DOHH2 (cell line): ENCODE measurements at regions not wholly inside any gene's neighbourhood (a gene's known extent, or its start where the extent isn't known, plus 50 kb on each side); places are given as distances from the start of the nearest gene placed in this dataset.

Experiments
- H3F3A ChIP-seq: fragments of 200-600 bp; sonication (generic), shearing (Covaris generic); 2 replicates; pipeline ENCODE4 v1.6.0; 2016; ENCODE audit warnings: antibody characterized with exemption, mild to moderate bottlenecking; ENCODE audit not compliant: control insufficient read depth, insufficient read depth
- H3K27ac ChIP-seq: fragments of 200-600 bp; sonication (generic); 2 replicates; pipeline ENCODE4 v1.5.1; 2014; ENCODE audit warnings: low read depth, mild to moderate bottlenecking, low read length, moderate library complexity
- H3K27me3 ChIP-seq: fragments of 200-600 bp; sonication (generic); 2 replicates; pipeline ENCODE4 v1.6.1; 2014; ENCODE audit warnings: mild to moderate bottlenecking, low read length, mixed read lengths; ENCODE audit not compliant: control insufficient read depth
- H3K36me3 ChIP-seq: fragments of 200-600 bp; sonication (generic); 2 replicates; pipeline ENCODE4 v1.6.1; 2014; ENCODE audit warnings: mild to moderate bottlenecking, low read length, moderate library complexity, mixed read lengths; ENCODE audit not compliant: control insufficient read depth
- H3K4me1 ChIP-seq: fragments of 200-600 bp; sonication (generic); 2 replicates; pipeline ENCODE4 v1.6.1; 2014; ENCODE audit warnings: mild to moderate bottlenecking, low read length, mixed read lengths; ENCODE audit not compliant: control insufficient read depth
- H3K4me2 ChIP-seq: fragments of 200-600 bp; sonication (generic); 2 replicates; pipeline ENCODE4 v1.6.0; 2014; ENCODE audit warnings: mild to moderate bottlenecking, low read length, moderate library complexity
- H3K4me3 ChIP-seq: fragments of 200-600 bp; sonication (generic); 2 replicates; pipeline ENCODE4 v1.5.1; 2014; ENCODE audit warnings: mild to moderate bottlenecking, low read length, mixed read lengths
- H3K79me2 ChIP-seq: fragments of 200-600 bp; sonication (generic); 2 replicates; pipeline ENCODE4 v1.6.1; 2014; ENCODE audit warnings: mild to moderate bottlenecking, low read length, mixed read lengths; ENCODE audit not compliant: control insufficient read depth
- H3K9me2 ChIP-seq: fragments of 200-600 bp; sonication (generic); replicated peaks from 2 replicates; pipeline ENCODE4 v1.6.1; 2014; ENCODE audit warnings: mild to moderate bottlenecking, low read length, mixed read lengths; ENCODE audit not compliant: control insufficient read depth
- H3K9me3 ChIP-seq: fragments of 200-600 bp; sonication (generic); 2 replicates; pipeline ENCODE4 v1.6.1; 2014; ENCODE audit warnings: antibody characterized with exemption, low read length, mixed read lengths; ENCODE audit not compliant: control insufficient read depth, insufficient read depth
- H4K20me1 ChIP-seq: fragments of 200-600 bp; sonication (generic); 2 replicates; pipeline ENCODE4 v1.6.0; 2014; ENCODE audit warnings: low read depth, mild to moderate bottlenecking, antibody characterized with exemption, low read length, moderate library complexity; ENCODE audit not compliant: control insufficient read depth, insufficient read depth
- CTCF ChIP-seq: fragments of 200-600 bp; sonication (generic); IDR thresholded peaks from one replicate; pipeline ENCODE4 v1.5.1; 2014; ENCODE audit warnings: antibody characterized with exemption, mild to moderate bottlenecking, low read depth, low read length; ENCODE audit not compliant: poor library complexity, severe bottlenecking
- EZH2phosphoT487 ChIP-seq: fragments of 200-600 bp; sonication (generic); IDR thresholded peaks from 2 replicates; pipeline ENCODE4 v1.6.1; 2017; ENCODE audit warnings: borderline replicate concordance, mild to moderate bottlenecking, antibody characterized with exemption, low read length, moderate library complexity, mixed read lengths

GRCh38 chr1:234768569-234769283 is 158.7 kb upstream of the IRF2BP2 start:
- H3K9me2 ChIP-seq: no peaks in the 10 kb centered on the region; the same call in 1 of the 2 replicates
- peaks cover 24% of the 10 kb centered on the region for H3K27me3 ChIP-seq
- H3K4me3 ChIP-seq: no peak overlapping the region
- no peaks in the 10 kb centered on the region for H3K36me3 ChIP-seq
- no peaks in the 10 kb centered on the region for H3K9me3 ChIP-seq
- H3K27ac ChIP-seq: no peak overlapping the region
- peaks cover 6% of the 10 kb centered on the region for H3K4me1 ChIP-seq
- no peak overlapping the region for H3K4me2 ChIP-seq
- no peaks in the 10 kb centered on the region for H3F3A ChIP-seq
- no peaks in the 10 kb centered on the region for H4K20me1 ChIP-seq
- TF ChIP-seq CTCF (no peak), EZH2phosphoT487 (no peak)
- no peaks in the 10 kb centered on the region for H3K79me2 ChIP-seq

GRCh38 chr1:234768171-234768568 is 158.2 kb upstream of the IRF2BP2 start:
- Histone ChIP-seq H3K4me2 (no peak overlapping the region), H3K4me3 (no peak overlapping the region), H3K36me3 (no peaks in the 10 kb centered on the region), H4K20me1 (no peaks in the 10 kb centered on the region), H3K27ac (no peak overlapping the region), H3K9me3 (no peaks in the 10 kb centered on the region), H3F3A (no peaks in the 10 kb centered on the region), H3K4me1 (peaks cover 6% of the 10 kb centered on the region), H3K79me2 (no peaks in the 10 kb centered on the region), H3K27me3 (peaks cover 29% of the 10 kb centered on the region), H3K9me2 (no peaks in the 10 kb centered on the region; the same call in 1 of the 2 replicates)
- TF ChIP-seq CTCF: no peak
- no peak for TF ChIP-seq EZH2phosphoT487

- H3F3A ChIP-seq: no peaks in the 10 kb centered on the region
- H4K20me1 ChIP-seq: no peaks in the 10 kb centered on the region
- H3K9me2 ChIP-seq: no peaks in the 10 kb centered on the region
- no peaks in the 10 kb centered on the region for H3K36me3 ChIP-seq
- H3K9me3 ChIP-seq: no peaks in the 10 kb centered on the region
- TF ChIP-seq EZH2phosphoT487 (no peak), CTCF (no peak)
- H3K4me3 ChIP-seq: no peak overlapping the region
- H3K27ac ChIP-seq: no peak overlapping the region
- no peaks in the 10 kb centered on the region for H3K4me1 ChIP-seq
- no peaks in the 10 kb centered on the region for H3K79me2 ChIP-seq
- peaks cover 27% of the 10 kb centered on the region for H3K27me3 ChIP-seq
- no peak overlapping the region for H3K4me2 ChIP-seq
These were observed 155.7 kb upstream of the IRF2BP2 start for GRCh38 chr1:234765672-234766071.
